ENCODE measurements at regions not wholly inside any gene's neighbourhood (a gene's known extent, or its start where the extent isn't known, plus 50 kb on each side); places are given as distances from the start of the nearest gene placed in this dataset.

DNA sequence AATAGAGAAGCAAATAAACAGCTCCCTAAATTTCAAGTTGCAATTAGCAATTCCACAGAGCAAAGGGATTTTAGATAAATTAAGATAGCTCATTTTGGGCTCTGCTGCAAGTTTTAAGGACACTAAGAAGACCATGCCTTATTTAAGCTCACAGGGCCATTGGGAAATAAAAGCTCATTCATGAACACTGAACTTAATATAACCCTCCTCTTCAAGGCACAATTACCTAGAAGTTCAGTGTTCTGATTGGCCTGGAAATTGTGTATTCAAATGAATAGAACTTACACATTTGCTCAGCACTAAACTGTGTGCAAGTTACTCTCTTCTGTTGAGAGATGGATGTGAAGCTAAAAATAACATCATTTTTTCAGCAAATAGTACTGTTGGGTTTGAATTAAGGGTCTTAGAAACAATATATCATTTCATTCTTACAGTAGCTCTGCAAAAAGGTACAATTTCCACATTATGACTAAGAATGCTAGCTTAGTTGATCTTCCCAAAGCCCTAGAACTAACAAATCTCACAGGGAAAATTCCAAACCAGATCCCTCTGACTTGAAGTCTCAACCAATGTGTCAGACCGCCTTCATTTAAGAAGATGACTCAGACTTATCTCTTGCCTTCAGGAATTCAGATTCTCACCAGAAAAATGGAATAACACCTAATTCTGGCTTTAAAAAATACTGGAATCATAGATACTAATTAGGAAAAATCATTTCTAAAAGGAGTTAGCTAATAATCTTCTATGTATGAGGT lies 87.4 kb upstream of the LRRC55 start:
- 86 to 92% (median 91%) methylated on average over 1 of the region's 1 CpG for WGBS, 5 donors
- Histone ChIP-seq H3K27me3 (replicated peaks in 1 of 7) (no peaks in the 10 kb centered on the region), H3K4me3 (no peak overlapping the region), H3K4me1 (peaks cover 0 to 5% (median 0%) of the 10 kb centered on the region in 6 donors), H3K27ac (no peak overlapping the region), H3K9me3 (no peaks in the 10 kb centered on the region), H3K36me3 (no peaks in the 10 kb centered on the region)
- no peak for TF ChIP-seq POLR2AphosphoS5 (IDR thresholded peaks at IDR 0.05)
- no peak for TF ChIP-seq POLR2A (IDR thresholded peaks at IDR 0.05)
- TF ChIP-seq, protein P1, sequence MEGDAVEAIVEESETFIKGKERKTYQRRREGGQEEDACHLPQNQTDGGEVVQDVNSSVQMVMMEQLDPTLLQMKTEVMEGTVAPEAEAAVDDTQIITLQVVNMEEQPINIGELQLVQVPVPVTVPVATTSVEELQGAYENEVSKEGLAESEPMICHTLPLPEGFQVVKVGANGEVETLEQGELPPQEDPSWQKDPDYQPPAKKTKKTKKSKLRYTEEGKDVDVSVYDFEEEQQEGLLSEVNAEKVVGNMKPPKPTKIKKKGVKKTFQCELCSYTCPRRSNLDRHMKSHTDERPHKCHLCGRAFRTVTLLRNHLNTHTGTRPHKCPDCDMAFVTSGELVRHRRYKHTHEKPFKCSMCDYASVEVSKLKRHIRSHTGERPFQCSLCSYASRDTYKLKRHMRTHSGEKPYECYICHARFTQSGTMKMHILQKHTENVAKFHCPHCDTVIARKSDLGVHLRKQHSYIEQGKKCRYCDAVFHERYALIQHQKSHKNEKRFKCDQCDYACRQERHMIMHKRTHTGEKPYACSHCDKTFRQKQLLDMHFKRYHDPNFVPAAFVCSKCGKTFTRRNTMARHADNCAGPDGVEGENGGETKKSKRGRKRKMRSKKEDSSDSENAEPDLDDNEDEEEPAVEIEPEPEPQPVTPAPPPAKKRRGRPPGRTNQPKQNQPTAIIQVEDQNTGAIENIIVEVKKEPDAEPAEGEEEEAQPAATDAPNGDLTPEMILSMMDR (IDR thresholded peaks at IDR 0.05 in 8 of 11, conservative IDR thresholded peaks at IDR 0.05 in 3 of 11): no peak
- intact Hi-C loops (cut with DNase I; ENCODE audit: low total_unique reads): no loop called here
- no peak for DNase-seq

DNA sequence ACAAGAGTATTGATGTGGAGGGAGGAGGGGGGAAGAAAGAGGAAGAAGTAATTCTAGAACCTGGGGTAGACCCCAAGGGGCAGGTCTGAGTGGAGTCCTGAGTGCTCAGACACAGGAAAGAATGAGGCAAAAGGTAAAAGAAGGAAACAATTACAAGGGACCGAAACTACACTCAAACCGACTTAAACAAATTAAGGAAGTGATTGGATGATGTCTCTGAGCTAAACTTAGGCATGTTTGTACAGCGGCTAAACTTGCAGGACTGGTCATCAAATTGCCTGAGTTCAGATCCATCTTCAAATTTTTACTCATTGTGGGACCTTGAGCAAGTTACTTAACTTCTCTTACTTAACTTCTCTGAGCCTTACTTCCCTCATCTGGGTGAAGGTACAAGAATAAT lies 86.3 kb upstream of the LRRC55 start:
- H3K9me3 ChIP-seq: no peaks in the 10 kb centered on the region
- TF ChIP-seq POLR2A (IDR thresholded peaks at IDR 0.05): no peak
- DNase-seq: no peak
- 63 to 71% (median 63%) methylated on average over 3 of the region's 3 CpGs for WGBS, 5 donors
- H3K27me3 ChIP-seq (replicated peaks in 1 of 7): no peaks in the 10 kb centered on the region
- no peak overlapping the region for H3K4me3 ChIP-seq
- H3K4me1 ChIP-seq: peaks cover 0 to 11% (median 0%) of the 10 kb centered on the region in 6 donors
- intact Hi-C loops (cut with DNase I; ENCODE audit: low total_unique reads): no loop called here
- H3K36me3 ChIP-seq: no peaks in the 10 kb centered on the region
- H3K27ac ChIP-seq: no peak overlapping the region

DNA sequence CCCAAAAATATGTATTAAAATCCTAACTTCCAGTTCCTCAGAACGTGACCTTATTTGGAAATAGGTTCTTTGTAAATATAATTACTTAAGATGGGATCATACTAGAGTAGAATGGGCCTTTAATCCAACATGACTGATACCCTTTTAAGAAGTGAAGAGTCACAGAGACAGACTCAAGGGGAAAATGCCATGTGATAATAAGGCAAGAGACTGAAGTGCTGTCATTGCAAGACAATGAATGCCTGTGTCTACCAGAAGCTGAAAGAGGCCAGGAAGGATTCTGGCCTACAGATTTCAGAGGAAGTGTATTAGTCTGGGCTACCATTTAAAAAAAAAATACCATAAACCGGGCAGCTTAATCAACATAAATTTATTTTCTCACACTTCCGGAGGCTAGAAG lies 85.9 kb upstream of the LRRC55 start:
- peaks cover 0 to 14% (median 0%) of the 10 kb centered on the region in 6 donors for H3K4me1 ChIP-seq
- no peaks in the 10 kb centered on the region for H3K36me3 ChIP-seq
- H3K27ac ChIP-seq: no peak overlapping the region
- intact Hi-C loops (cut with DNase I; ENCODE audit: low total_unique reads): no loop called here
- TF ChIP-seq, protein P1 (IDR thresholded peaks at IDR 0.05 in 8 of 11, conservative IDR thresholded peaks at IDR 0.05 in 3 of 11): no peak
- TF ChIP-seq POLR2AphosphoS5 (IDR thresholded peaks at IDR 0.05): no peak
- no peak for TF ChIP-seq POLR2A (IDR thresholded peaks at IDR 0.05)
- H3K27me3 ChIP-seq (replicated peaks in 1 of 7): no peaks in the 10 kb centered on the region
- H3K9me3 ChIP-seq: no peaks in the 10 kb centered on the region
- WGBS, 5 donors: 79 to 89% (median 85%) methylated on average over 3 of the region's 3 CpGs
- H3K4me3 ChIP-seq: no peak overlapping the region
- DNase-seq: no peak

DNA sequence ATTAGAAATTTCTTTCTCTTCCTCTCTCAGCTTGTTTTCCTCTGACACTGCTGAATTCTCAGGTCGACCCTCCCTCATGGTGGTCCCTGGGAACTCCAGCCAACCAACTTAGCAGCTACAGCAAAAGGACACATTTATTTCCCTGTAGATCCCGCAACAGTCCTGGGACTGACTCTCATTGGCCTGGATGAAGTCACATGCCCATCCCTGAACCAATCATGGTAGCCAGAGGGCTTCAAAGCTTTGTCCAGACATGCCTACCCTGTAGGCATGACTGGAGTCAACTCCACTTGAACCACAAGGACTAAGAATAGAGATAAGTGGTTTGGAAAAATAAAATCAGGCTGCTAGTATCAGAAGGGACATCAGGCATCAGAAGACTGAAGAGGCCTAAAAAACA lies 84.6 kb upstream of the LRRC55 start:
- Histone ChIP-seq H3K4me3 (no peak overlapping the region), H3K9me3 (no peaks in the 10 kb centered on the region), H3K27ac (no peak overlapping the region), H3K27me3 (replicated peaks in 1 of 7) (no peaks in the 10 kb centered on the region), H3K4me1 (peaks cover 0 to 19% (median 0%) of the 10 kb centered on the region in 6 donors), H3K36me3 (no peaks in the 10 kb centered on the region)
- DNase-seq: no peak
- TF ChIP-seq, protein P1 (IDR thresholded peaks at IDR 0.05 in 8 of 11, conservative IDR thresholded peaks at IDR 0.05 in 3 of 11): no peak
- no peak for TF ChIP-seq POLR2A (IDR thresholded peaks at IDR 0.05)
- no peak for TF ChIP-seq POLR2AphosphoS5 (IDR thresholded peaks at IDR 0.05)
- intact Hi-C loops (cut with DNase I; ENCODE audit: low total_unique reads): no loop called here
- WGBS, 5 donors: 80 to 89% (median 84%) methylated on average over 2 of the region's 2 CpGs
